ENCODE measurements at regions not wholly inside any gene's neighbourhood (a gene's known extent, or its start where the extent isn't known, plus 50 kb on each side); places are given as distances from the start of the nearest gene placed in this dataset.

DNA sequence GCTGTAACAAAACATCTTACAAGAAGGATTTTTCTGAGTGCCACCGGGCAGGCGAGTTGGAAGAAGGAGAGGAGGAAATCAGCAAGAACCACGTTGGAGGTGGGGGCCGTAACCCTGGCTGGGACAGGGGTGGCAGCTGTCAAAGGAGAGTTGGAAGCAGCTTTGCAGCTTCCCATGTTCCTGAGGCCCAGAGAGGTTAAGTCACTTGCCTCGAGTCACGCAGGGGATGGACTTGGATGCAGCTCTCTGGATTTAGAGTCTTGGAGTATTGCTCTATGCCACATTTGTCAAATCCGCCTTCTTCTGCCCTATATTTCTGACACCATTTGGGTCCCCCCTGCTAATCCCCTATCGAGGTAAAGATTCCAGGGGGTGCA lies 83.0 kb upstream of the CIBAR2 start:
- no peaks in the 10 kb centered on the region for H3K36me3 ChIP-seq (ENCODE audit: control insufficient read depth, insufficient read depth, low read length)
- DNase-seq (ENCODE audit: low read depth, low spot score) (no peak), ATAC-seq (no peak)
- no TSS peak for BruUV-seq (replicated peaks)
- H3K4me3 ChIP-seq (ENCODE audit: low read depth in 2 of 2, low read length in 2 of 2): no peak overlapping the region
- no peaks in the 10 kb centered on the region for H3K27me3 ChIP-seq (ENCODE audit: control insufficient read depth, insufficient read depth, low read length)
- ChIA-PET CTCF (interaction anchor here (0.6 kb wide), 1 partner anchor 32 kb away, joined by 3 read pairs; no protein-coding TSS in a partner anchor), POLR2A (no interaction called here)
- no peak for TF ChIP-seq REST (IDR thresholded peaks at IDR 0.05; ENCODE audit: insufficient read depth in 1 of 2, low read depth in 2 of 2, low read length in 1 of 2)
- TF ChIP-seq, protein P1, sequence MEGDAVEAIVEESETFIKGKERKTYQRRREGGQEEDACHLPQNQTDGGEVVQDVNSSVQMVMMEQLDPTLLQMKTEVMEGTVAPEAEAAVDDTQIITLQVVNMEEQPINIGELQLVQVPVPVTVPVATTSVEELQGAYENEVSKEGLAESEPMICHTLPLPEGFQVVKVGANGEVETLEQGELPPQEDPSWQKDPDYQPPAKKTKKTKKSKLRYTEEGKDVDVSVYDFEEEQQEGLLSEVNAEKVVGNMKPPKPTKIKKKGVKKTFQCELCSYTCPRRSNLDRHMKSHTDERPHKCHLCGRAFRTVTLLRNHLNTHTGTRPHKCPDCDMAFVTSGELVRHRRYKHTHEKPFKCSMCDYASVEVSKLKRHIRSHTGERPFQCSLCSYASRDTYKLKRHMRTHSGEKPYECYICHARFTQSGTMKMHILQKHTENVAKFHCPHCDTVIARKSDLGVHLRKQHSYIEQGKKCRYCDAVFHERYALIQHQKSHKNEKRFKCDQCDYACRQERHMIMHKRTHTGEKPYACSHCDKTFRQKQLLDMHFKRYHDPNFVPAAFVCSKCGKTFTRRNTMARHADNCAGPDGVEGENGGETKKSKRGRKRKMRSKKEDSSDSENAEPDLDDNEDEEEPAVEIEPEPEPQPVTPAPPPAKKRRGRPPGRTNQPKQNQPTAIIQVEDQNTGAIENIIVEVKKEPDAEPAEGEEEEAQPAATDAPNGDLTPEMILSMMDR (IDR thresholded peaks at IDR 0.05): no peak
- TF ChIP-seq SIN3A (IDR thresholded peaks at IDR 0.05; ENCODE audit: borderline replicate concordance, insufficient read depth, low read depth, low read length): no peak
- TF ChIP-seq TCF7L2 (IDR thresholded peaks at IDR 0.05; ENCODE audit: low read depth, low read length): no peak
- no peak for TF ChIP-seq POLR2AphosphoS5 (IDR thresholded peaks at IDR 0.05; ENCODE audit: low read depth, low read length)
- in situ Hi-C loops (cut with HindIII; ENCODE audit: low pct_unique_long_range_greater_than_20kb, low sequenced_read_pairs) (no loop called here), intact Hi-C loops (cut with micrococcal nuclease; ENCODE audit: unreplicated experiment) (no loop called here)
- H3K9me3 ChIP-seq (ENCODE audit: control insufficient read depth, insufficient read depth, low read depth, low read length): no peaks in the 10 kb centered on the region
- peaks cover 7% of the 10 kb centered on the region for H3K4me1 ChIP-seq (ENCODE audit: control insufficient read depth, insufficient read depth, low read length)
- H3K27ac ChIP-seq (ENCODE audit: low read length): no peak overlapping the region

DNA sequence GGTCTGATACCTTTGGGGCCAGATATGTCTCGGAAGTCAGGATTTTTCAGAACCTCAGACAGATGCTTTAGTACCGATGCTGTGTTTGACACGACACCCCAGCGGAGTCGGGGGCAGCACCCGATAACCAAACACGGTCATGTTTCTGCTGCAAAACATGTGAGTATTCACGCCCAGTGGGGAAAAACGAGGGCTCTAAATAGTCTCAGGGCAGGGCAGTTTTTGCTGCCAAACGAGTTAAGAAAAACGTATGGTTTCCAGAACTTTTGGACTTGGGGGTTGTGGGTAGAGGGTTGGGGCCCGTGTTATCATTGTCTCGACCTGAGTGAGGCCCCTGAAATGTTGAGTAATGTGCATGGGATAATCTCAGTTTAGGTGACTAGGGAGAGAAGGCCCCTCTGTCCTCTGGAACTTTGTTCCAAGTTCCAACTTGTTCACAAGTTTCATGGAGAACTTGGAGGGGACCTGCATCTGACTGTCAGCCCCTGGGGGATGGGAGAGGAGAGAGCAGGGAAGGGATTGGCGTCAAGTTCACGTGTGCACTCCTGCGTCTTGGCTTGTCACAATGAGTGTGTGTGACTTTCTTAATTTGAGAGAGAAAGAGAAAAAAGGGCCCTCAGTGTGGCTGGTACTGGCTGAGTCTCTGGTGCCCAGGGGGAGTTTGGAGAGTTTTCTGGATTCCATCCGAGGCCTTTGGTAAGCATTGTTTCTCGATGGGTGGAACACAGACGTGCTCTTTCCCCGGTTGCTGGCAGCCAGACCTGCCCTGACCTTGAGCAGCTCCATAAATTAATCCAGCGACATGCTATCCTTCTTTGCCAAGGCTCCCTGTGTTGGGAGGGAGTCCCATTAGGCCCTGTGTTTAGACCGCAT lies 83.9 kb upstream of the CIBAR2 start:
- no peaks in the 10 kb centered on the region for H3K9me3 ChIP-seq (ENCODE audit: control insufficient read depth, insufficient read depth, low read depth, low read length)
- H3K4me3 ChIP-seq (ENCODE audit: low read depth in 2 of 2, low read length in 2 of 2): no peak overlapping the region
- in situ Hi-C loops (cut with HindIII; ENCODE audit: low pct_unique_long_range_greater_than_20kb, low sequenced_read_pairs) (no loop called here), intact Hi-C loops (cut with micrococcal nuclease; ENCODE audit: unreplicated experiment) (no loop called here)
- no peaks in the 10 kb centered on the region for H3K36me3 ChIP-seq (ENCODE audit: control insufficient read depth, insufficient read depth, low read length)
- DNase-seq (ENCODE audit: low read depth, low spot score) (no peak), ATAC-seq (no peak)
- TF ChIP-seq SIN3A (IDR thresholded peaks at IDR 0.05; ENCODE audit: borderline replicate concordance, insufficient read depth, low read depth, low read length) (no peak), REST (IDR thresholded peaks at IDR 0.05; ENCODE audit: insufficient read depth in 1 of 2, low read depth in 2 of 2, low read length in 1 of 2) (no peak), POLR2AphosphoS5 (IDR thresholded peaks at IDR 0.05; ENCODE audit: low read depth, low read length) (no peak), TCF7L2 (IDR thresholded peaks at IDR 0.05; ENCODE audit: low read depth, low read length) (no peak)
- TF ChIP-seq, protein P1 (IDR thresholded peaks at IDR 0.05): no peak
- ChIA-PET POLR2A (no interaction called here), CTCF (no interaction called here)
- no peak overlapping the region for H3K27ac ChIP-seq (ENCODE audit: low read length)
- BruUV-seq (replicated peaks): no TSS peak
- no peaks in the 10 kb centered on the region for H3K27me3 ChIP-seq (ENCODE audit: control insufficient read depth, insufficient read depth, low read length)
- peaks cover 2% of the 10 kb centered on the region for H3K4me1 ChIP-seq (ENCODE audit: control insufficient read depth, insufficient read depth, low read length)
